K562 (cell line): ENCODE measurements at regions not wholly inside any gene's neighbourhood (a gene's known extent, or its start where the extent isn't known, plus 50 kb on each side); places are given as distances from the start of the nearest gene placed in this dataset.

Experiments
- BACH1 ChIP-seq: fragments of 200-800 bp; sonication (Bioruptor generic); IDR thresholded peaks from 2 replicates; pipeline ENCODE4 v1.6.1; 2016; ENCODE audit warnings: missing genetic modification characterization, missing compliant biosample characterization
- CREB1 ChIP-seq, 2 experiments: sonication (generic) in 1 of 2; formaldehyde crosslinking in 1 of 2; IDR thresholded peaks; 2 replicates each; pipeline versions ENCODE4 v1.6.1 to v1.8.0; 2012 to 2022; ENCODE audit warnings: inconsistent platforms in 1 of 2, mild to moderate bottlenecking in 1 of 2, missing genetic modification reagents in 1 of 2, moderate library complexity in 1 of 2
- MAFK ChIP-seq: IDR thresholded peaks from 2 replicates; pipeline ENCODE4 v1.6.1; 2011; ENCODE audit warnings: low read length, improper control_type of control experiment
- POLR2A ChIP-seq: fragments of 450-650 bp; conservative IDR thresholded peaks from 2 replicates; pipeline ENCODE4 v1.6.1; 2016
- RAD21 ChIP-seq, 2 experiments: fragments of 250-450 bp in 1 of 2; fragments of 450-650 bp in 1 of 2; sonication (Bioruptor Pico) in 1 of 2; formaldehyde crosslinking in 1 of 2; IDR thresholded peaks in 1 of 2; conservative IDR thresholded peaks in 1 of 2; 2 replicates each; pipeline versions ENCODE4 v1.4.0 to v1.8.0; 2020 to 2022; ENCODE audit warnings: mild to moderate bottlenecking in 2 of 2, moderate library complexity in 1 of 2
- TBP ChIP-seq: optimal IDR thresholded peaks from 2 replicates; pipeline ENCODE3; 2011; ENCODE audit warnings: low read depth, low read length, improper control_type of control experiment
- ZNF212 ChIP-seq: fragments of 450-650 bp; formaldehyde crosslinking; IDR thresholded peaks from 2 replicates; pipeline ENCODE4 v1.4.0; 2020; ENCODE audit warnings: mild to moderate bottlenecking
- TF ChIP-seq, protein P1 (sequence below), 3 experiments: IDR thresholded peaks in 2 of 3; conservative IDR thresholded peaks in 1 of 3; 2 replicates each; pipeline ENCODE4 v1.5.1; 2011 to 2012; ENCODE audit warnings: low read length in 3 of 3, mild to moderate bottlenecking in 3 of 3, control low read depth in 2 of 3, improper control_type of control experiment in 1 of 3, inconsistent platforms in 1 of 3, low read depth in 1 of 3, mixed read lengths in 1 of 3, moderate library complexity in 1 of 3; ENCODE audit not compliant: insufficient read depth in 2 of 3

DNA sequence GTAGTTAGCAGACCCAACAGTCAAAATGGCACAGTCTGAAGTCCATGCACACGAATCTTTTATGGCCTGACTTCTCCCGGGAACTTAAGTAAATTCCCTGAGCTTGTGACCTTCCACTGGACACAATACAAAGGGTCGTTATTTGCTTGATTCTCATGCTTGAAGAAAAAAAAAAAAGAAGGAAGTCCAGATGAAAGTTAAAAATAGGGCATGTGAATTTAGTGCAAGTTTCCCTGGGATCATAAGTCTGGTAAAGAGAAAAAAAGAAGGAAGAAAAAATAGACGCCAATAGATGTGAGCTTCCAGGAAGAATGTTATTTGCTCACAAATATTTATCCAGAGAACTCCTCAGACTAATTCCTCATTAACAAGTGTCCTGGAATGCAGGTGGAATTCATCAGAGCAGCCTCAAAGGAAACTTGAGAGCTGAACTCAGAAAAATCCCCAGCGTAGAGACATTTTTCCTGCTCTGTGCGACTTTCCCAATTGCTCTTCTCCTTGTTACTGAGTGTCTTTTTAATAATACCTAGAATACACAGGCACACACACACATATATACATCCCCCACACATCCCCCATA, 616.3 kb downstream of the EBF1 start:
- TF ChIP-seq ZNF212 (no peak), CREB1 (IDR thresholded peaks at IDR 0.05) (no peak), CREB1 (CRISPR knock-in tag; IDR thresholded peaks at IDR 0.05) (no peak), POLR2A (no peak), RAD21 (CRISPR knock-in tag; conservative IDR thresholded peaks at IDR 0.05 in 1 of 2, IDR thresholded peaks at IDR 0.05 in 1 of 2) (no peak), BACH1 (tag) (no peak), TBP (no peak), MAFK (no peak)
- TF ChIP-seq, protein P1, sequence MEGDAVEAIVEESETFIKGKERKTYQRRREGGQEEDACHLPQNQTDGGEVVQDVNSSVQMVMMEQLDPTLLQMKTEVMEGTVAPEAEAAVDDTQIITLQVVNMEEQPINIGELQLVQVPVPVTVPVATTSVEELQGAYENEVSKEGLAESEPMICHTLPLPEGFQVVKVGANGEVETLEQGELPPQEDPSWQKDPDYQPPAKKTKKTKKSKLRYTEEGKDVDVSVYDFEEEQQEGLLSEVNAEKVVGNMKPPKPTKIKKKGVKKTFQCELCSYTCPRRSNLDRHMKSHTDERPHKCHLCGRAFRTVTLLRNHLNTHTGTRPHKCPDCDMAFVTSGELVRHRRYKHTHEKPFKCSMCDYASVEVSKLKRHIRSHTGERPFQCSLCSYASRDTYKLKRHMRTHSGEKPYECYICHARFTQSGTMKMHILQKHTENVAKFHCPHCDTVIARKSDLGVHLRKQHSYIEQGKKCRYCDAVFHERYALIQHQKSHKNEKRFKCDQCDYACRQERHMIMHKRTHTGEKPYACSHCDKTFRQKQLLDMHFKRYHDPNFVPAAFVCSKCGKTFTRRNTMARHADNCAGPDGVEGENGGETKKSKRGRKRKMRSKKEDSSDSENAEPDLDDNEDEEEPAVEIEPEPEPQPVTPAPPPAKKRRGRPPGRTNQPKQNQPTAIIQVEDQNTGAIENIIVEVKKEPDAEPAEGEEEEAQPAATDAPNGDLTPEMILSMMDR (IDR thresholded peaks at IDR 0.05 in 2 of 3, conservative IDR thresholded peaks at IDR 0.05 in 1 of 3; ENCODE audit: insufficient read depth in 2 of 3, low read depth in 1 of 3, low read length in 3 of 3) = no peak
